ENCODE measurements at regions not wholly inside any gene's neighbourhood (a gene's known extent, or its start where the extent isn't known, plus 50 kb on each side); places are given as distances from the start of the nearest gene placed in this dataset.
"Not testable (repeated sequence)": the region's sequence is repeated elsewhere in the genome, so short reads cannot be mapped to it uniquely, and the experiment has no call there.

GRCh38 chr2:142314164-142314563 is 183.3 kb upstream of the LRP1B start:
- DNase-seq, result no peak

DNA sequence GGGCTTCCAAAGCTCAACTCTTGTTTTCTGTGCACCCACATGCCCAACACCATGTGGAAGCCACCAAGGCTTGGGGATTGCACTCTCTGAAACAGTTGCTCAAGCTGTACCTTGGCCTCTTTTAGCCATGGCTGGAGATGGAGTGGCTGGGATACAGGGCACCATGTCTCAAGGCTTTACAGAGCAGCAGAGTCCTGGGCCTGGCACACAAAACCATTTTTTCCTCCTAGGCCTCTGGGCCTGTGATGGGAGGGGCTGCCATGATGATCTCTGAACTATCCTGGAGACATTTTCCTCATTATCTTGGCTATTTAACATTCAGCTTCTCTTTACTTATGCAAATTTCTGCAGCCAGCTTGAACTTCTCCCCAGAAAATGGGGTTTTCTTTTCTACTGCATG is 179.7 kb upstream of the LRP1B start:
- no peak for DNase-seq

GRCh38 chr2:142308744-142309143 is 177.9 kb upstream of the LRP1B start:
- DNase-seq, result no peak

DNA sequence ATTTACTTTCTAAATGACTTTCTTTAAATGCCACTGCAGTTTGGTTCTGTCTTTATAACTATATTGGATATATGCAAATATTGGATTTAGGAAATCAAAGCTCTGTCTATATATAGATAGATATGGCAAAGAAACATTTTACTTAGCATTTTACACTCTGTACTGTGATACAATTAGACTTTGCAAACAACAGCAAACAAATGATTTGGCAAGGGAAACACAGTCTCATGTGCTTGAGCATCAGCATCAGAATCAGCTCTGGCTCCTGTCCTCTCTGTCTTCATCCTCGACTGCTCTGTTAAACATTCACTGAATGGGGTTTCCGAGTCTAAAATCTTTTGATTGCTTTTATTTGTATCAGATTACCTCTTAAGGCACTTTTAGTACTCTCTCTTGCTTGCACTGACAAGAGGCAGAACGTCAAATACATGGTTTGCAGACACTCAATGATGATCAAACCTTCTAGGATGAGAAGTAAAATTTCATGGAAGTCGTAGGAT is 176.8 kb upstream of the LRP1B start:
- no peak for DNase-seq

- no peak for DNase-seq
These were observed 176.3 kb upstream of the LRP1B start for GRCh38 chr2:142307086-142307485.

- no peak for DNase-seq
These were observed 175.3 kb upstream of the LRP1B start for GRCh38 chr2:142306131-142306530.

- no peak for DNase-seq
These were observed 169.7 kb upstream of the LRP1B start for GRCh38 chr2:142300517-142300916.

- peak; percentile 28 for DNase-seq
These were observed 168.2 kb upstream of the LRP1B start for GRCh38 chr2:142299021-142299420.

- DNase-seq, result no peak
These were observed 163.4 kb upstream of the LRP1B start for GRCh38 chr2:142294225-142294624.

DNA sequence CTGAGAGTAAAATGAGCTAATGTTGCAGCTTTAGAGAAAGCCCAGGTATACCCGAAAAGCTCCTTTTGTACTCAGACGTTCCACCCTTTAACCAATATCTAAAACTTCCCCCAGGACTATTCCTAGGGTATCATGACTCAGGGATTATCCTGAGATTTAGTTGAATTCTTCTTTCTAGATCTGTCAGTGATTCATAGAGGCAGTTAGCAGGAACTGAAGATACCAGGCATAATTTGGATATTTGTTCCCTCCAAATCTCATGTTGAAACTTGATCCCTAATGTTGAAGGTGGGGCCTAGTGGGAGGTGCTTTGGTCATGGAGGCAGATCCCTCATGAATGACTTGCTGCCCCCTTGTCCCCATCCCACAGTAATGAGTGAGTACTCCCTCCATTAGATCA is 161.2 kb upstream of the LRP1B start:
- DNase-seq, result no peak

DNA sequence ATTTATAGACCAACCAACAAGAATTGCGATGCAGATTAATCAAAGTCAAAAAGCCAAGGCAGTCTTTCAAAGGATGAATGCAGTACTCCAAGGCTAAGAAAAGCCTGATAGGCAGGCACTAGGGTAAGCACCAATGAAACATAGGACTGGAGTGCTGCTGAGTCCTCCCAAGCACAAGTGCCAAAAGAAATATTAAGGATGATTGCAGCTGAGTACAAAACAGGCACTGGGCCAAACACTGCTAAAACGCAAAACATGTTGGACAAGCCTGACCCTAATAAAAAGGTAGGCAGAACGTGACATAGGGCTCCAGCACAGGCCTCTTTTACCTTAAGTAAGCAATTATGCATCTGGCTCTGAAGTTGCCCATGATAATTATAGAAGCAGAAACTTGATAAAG is 160.1 kb upstream of the LRP1B start:
- DNase-seq, result peak; percentile 95

- no peak for DNase-seq
These were observed 155.8 kb upstream of the LRP1B start for GRCh38 chr2:142286618-142287017.

DNA sequence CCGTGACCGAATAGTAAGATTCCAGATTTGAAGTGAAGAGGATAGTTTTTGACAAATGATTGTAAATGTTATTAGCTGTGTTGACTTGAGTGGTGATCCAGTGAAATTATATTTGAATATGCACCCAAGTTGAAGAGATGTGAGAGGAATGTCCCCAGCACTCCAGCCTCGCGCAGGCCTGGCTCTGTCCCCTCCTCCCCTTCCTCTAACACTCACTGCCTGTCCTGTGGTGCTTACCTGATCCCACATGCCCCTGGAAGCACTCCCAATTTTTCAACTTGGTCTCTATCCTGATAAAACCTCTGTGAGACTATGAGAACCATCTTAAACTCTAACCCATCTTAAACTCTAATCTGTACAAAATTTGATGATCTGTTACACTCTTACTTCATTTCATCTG is 154.7 kb upstream of the LRP1B start:
- no peak for DNase-seq

DNA sequence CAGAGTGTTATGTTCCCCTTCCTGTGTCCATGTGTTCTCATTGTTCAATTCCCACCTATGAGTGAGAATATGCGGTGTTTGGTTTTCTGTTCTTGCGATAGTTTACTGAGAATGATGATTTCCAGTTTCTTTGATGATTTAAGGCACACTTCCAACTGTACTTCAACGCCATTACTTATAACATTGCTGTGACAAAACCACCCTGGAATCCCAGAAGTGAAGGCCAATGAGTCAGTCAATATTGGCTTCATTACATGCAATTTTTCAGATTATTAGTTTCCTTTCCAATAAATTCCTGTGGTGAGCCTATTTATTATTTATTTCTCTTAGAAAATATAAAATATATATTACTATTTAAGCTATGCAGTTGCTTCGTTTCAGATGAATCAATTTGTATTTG is 153.5 kb upstream of the LRP1B start:
- not testable (repeated sequence) for DNase-seq

DNA sequence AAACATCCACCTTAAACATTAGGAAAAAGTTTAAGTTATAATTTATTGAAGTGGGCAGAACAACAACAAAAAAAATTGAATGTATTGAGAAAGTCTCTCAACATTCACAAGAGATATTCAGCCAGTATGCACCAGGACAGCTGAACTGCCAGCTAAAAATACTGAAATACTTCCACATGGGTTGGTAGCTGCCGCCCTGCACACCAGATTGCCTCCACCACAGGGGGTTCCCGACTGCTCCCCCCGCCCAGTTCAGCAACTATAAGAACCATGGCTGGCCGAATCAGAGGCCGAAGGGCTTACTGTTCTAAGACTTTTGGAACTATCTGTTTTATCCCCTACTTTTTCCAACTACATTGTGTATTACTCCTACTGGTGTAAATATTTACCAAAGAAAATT is 150.0 kb upstream of the LRP1B start:
- DNase-seq, result no peak

- no peak for DNase-seq
These were observed 140.2 kb upstream of the LRP1B start for GRCh38 chr2:142270990-142271389.

- no peak for DNase-seq
These were observed 139.5 kb upstream of the LRP1B start for GRCh38 chr2:142270291-142270690.

- no peak for DNase-seq
These were observed 128.5 kb upstream of the LRP1B start for GRCh38 chr2:142259356-142259755.

DNA sequence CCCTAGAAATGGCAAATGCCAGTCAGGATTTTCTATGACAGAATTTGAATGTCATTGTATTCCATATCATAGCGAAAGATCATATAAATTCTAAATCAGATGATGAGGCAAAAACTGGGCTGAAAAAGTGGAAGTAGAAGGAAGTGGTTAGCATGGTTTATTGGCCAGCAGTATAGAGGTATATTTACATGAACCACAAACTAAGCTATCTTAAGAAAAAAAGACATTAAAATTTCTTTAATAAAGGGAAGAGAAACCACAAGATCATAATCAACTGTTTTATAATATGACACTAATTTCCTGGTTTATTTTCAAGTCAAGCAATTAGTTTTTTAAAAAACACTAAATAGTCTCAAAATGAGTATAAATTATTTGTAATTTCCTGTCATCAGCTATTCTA is 123.2 kb upstream of the LRP1B start:
- DNase-seq, result no peak

DNA sequence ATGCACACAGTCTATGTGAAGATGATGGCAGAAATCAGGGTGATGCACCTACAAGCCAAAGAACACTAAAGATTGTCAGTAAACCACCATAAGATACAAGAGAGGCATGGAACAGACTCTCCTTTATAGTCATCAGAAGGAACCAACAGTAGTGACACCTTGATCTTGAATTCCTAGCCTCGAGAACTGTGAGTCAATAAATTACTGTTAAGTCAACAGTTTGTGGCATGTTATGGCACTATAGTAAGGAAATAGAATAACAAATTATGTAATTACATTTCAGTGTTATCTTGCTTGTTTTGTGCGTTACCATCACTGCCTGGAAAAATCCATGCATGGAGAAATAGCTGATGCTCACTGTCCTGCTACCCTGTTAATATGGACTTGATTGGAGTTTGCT is 110.2 kb upstream of the LRP1B start:
- no peak for DNase-seq

DNA sequence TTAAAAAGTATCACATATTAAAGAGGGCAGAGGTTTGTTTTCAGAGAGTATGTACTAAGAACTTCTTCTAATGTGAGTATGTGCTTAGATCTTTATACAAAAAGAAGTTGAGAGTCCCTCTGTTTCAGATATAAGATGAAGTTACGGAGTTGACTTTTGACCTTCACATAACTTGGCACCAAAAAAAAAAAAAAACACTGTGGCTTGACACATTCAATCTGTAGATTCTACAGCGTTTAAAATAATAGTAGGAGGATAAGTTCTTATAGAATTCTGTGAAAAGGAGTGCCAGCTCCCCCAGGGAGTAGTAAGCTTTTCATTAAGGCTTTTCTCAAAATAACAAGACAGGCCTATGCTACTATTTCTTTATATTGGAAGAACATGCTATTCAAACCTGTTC is 105.4 kb upstream of the LRP1B start:
- DNase-seq, result no peak

GRCh38 chr2:142234741-142235140 is 103.9 kb upstream of the LRP1B start:
- DNase-seq, result peak; percentile 88

DNA sequence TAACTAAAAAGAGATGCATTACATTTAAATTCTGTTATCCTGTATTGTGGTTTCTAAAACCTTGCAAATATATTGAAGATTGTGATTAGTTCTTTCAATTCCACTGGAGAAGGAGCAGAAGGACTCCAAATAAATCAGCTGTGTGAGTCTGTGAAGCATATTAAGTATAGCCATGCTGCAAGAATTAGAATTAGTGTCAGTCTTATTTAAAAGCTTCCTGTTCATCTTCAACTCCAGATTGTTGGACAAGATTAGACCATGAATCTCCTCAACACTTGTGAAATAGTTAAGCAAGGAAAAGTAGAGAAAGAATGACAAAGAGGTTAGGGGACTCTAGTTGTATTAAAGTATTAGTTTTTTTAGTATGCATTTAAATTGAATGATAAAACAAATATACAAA is 92.5 kb upstream of the LRP1B start:
- DNase-seq, result no peak

DNA sequence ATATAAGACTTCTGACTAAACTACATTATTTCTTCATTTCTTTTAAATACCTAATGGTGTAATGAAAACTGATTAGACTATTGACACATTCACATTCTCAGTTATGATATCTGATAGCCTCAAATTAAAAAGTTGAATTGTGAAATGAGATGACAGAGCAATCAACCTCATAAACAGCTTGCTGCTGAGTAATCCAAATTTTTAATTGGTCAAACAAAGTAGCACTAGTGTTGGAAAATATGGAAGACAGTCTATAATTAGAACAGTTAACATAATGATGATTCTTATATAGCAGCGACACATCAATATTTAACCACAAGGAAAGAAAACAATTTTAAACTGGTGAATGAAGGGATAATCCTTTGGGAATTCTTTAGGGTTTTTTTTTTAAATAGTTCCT is 91.9 kb upstream of the LRP1B start:
- DNase-seq, result peak; percentile 88

GRCh38 chr2:142220901-142221300 is 90.1 kb upstream of the LRP1B start:
- DNase-seq, result peak; percentile 66

- DNase-seq, result no peak
These were observed 89.4 kb upstream of the LRP1B start for GRCh38 chr2:142220239-142220638.

Measured in NCI-H1105 treated with DMSO at 0.1 percent for 48 hours (cell line).